Amygdala (tissue), 56 donors: ENCODE measurements at regions not wholly inside any gene's neighbourhood (a gene's known extent, or its start where the extent isn't known, plus 50 kb on each side); places are given as distances from the start of the nearest gene placed in this dataset.
"Not testable (repeated sequence)": the region's sequence is repeated elsewhere in the genome, so short reads cannot be mapped to it uniquely, and the experiment has no call there.

Experiments
- DNase-seq, 56 donors: peaks; one replicate each; lab custom pipeline; 2025; lab: John Stamatoyannopoulos, UW

- DNase-seq: no peak
Observed at GRCh38 chr2:116317111-116317510, 1497.4 kb upstream of the DDX18 start.

- DNase-seq: not testable (repeated sequence)
Observed at GRCh38 chr2:116318551-116318950, 1495.9 kb upstream of the DDX18 start.

GRCh38 chr2:116319001-116319400, 1495.5 kb upstream of the DDX18 start:
- DNase-seq: no peak

GRCh38 chr2:116319935-116320334, 1494.6 kb upstream of the DDX18 start:
- no peak for DNase-seq

GRCh38 chr2:116329280-116329679, 1485.2 kb upstream of the DDX18 start:
- DNase-seq: no peak

GRCh38 chr2:116340690-116341089, 1473.8 kb upstream of the DDX18 start:
- DNase-seq: no peak

GRCh38 chr2:116366212-116366611, 1448.3 kb upstream of the DDX18 start:
- DNase-seq: no peak

GRCh38 chr2:116378786-116379185, 1435.7 kb upstream of the DDX18 start:
- no peak for DNase-seq

- no peak for DNase-seq
Observed at GRCh38 chr2:116411211-116411610, 1403.3 kb upstream of the DDX18 start.

GRCh38 chr2:116413659-116414058, 1400.8 kb upstream of the DDX18 start:
- DNase-seq: no peak

GRCh38 chr2:116416731-116417377, 1397.6 kb upstream of the DDX18 start:
- DNase-seq: no peak

- no peak for DNase-seq
Observed at GRCh38 chr2:116435648-116436047, 1378.8 kb upstream of the DDX18 start.

- no peak for DNase-seq
Observed at GRCh38 chr2:116440104-116440653, 1374.3 kb upstream of the DDX18 start.

- DNase-seq: no peak
Observed at GRCh38 chr2:116442418-116442817, 1372.1 kb upstream of the DDX18 start.

GRCh38 chr2:116444256-116444872, 1370.1 kb upstream of the DDX18 start:
- no peak for DNase-seq

- no peak for DNase-seq
Observed at GRCh38 chr2:116450990-116451389, 1363.5 kb upstream of the DDX18 start.

GRCh38 chr2:116452651-116453050, 1361.8 kb upstream of the DDX18 start:
- no peak for DNase-seq

- DNase-seq: no peak
Observed at GRCh38 chr2:116456429-116456828, 1358.1 kb upstream of the DDX18 start.

- no peak for DNase-seq
Observed at GRCh38 chr2:116467243-116467642, 1347.2 kb upstream of the DDX18 start.

- DNase-seq: no peak
Observed at GRCh38 chr2:116477229-116477628, 1337.3 kb upstream of the DDX18 start.

GRCh38 chr2:116487336-116487735, 1327.2 kb upstream of the DDX18 start:
- DNase-seq: no peak

GRCh38 chr2:116489292-116489691, 1325.2 kb upstream of the DDX18 start:
- no peak for DNase-seq
